ENCODE measurements at regions not wholly inside any gene's neighbourhood (a gene's known extent, or its start where the extent isn't known, plus 50 kb on each side); places are given as distances from the start of the nearest gene placed in this dataset.
A peak's percentile ranks its signal among the peaks of the same experiment; 100 is the strongest.

DNA sequence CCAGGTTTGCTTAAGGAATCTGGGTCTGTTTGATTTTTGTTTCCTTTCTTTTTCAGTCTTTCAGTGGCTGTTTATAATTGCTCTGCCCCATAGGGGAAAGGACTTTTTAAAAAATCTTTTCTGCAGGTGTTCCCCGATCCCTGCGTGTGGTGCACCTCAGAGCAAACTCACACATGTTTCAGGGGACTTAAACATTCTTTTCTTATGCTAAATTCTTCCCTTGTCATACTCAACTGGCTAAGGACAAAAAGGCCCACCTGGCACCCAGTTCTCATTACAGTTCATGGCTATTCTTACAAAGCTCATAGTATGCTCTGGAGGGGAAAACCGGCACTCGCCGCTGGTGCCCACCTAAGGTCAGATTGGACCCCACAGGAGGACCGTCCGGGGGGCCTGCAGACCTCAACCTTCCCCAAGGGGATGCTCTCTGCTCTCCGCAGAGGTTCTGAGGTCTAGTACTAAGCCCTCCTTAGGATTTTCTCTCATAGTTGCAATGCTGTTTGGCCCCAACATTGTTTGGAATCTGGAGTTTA is 220.3 kb downstream of the HGF start:
- H3K4me3 ChIP-seq (ENCODE audit: low read depth, low read length): no peak overlapping the region
- WGBS (ENCODE audit: insufficient coverage): 94% methylated on average over 5 of the region's 8 CpGs
- no peak overlapping the region for H3K27ac ChIP-seq (ENCODE audit: low read depth, low read length)
- no peak for DNase-seq (ENCODE audit: low read depth in 4 of 6, low spot score in 6 of 6)
- H3K27me3 ChIP-seq (ENCODE audit: control insufficient read depth, insufficient read depth, low read length): no peaks in the 10 kb centered on the region
- no peaks in the 10 kb centered on the region for H3K36me3 ChIP-seq (ENCODE audit: control insufficient read depth, insufficient read depth, low read length)
- H3K9me3 ChIP-seq (ENCODE audit: control insufficient read depth, insufficient read depth, low read length): no peaks in the 10 kb centered on the region
- no peaks in the 10 kb centered on the region for H3K4me1 ChIP-seq (ENCODE audit: control insufficient read depth, insufficient read depth, low read length)

DNA sequence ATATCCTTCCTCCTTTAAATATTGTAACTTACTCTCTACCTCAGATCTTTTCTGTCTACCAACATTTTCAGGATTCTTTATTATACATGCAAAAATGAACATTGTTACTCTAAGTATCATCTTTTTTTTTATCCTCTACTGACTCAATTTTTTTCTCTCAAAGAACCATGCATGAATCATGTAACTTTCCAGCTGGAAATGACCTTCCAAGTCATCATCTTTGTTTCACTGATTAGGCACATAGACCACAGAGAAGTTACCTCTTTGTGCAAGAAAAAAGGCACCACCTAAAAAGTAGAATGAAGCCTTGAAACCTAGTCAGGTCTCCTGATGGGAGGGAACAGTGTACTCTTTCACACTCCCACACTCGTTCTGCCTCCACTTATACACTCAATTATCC is 234.9 kb downstream of the HGF start:
- 100% methylated on average over 1 of the region's 1 CpG for WGBS (ENCODE audit: insufficient coverage)
- no peak overlapping the region for H3K4me3 ChIP-seq (ENCODE audit: low read depth, low read length)
- DNase-seq (ENCODE audit: low read depth in 4 of 6, low spot score in 6 of 6): no peak
- no peaks in the 10 kb centered on the region for H3K9me3 ChIP-seq (ENCODE audit: control insufficient read depth, insufficient read depth, low read length)
- H3K27me3 ChIP-seq (ENCODE audit: control insufficient read depth, insufficient read depth, low read length): no peaks in the 10 kb centered on the region
- no peaks in the 10 kb centered on the region for H3K4me1 ChIP-seq (ENCODE audit: control insufficient read depth, insufficient read depth, low read length)
- no peaks in the 10 kb centered on the region for H3K36me3 ChIP-seq (ENCODE audit: control insufficient read depth, insufficient read depth, low read length)
- no peak overlapping the region for H3K27ac ChIP-seq (ENCODE audit: low read depth, low read length)

DNA sequence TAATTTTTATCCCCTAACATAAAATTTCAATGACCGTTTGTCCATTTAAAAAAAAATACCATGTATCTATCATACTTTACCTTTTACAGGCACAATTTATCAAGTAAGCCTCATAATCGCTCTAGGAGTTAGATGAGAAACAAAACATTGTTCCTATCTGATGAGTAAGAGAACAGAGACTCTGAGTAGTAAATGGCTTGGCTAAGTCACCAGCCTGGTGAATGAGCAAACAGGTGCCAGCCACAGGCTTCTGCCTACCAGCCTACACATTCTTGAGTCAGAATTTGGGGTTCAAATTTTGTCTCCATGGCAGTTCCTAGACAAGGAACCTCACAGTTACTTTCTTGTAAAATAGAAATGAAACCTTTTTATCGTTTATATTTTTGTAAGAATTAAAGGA is 235.4 kb downstream of the HGF start:
- Histone ChIP-seq H3K27ac (ENCODE audit: low read depth, low read length) (no peak overlapping the region), H3K9me3 (ENCODE audit: control insufficient read depth, insufficient read depth, low read length) (no peaks in the 10 kb centered on the region), H3K27me3 (ENCODE audit: control insufficient read depth, insufficient read depth, low read length) (no peaks in the 10 kb centered on the region), H3K4me3 (ENCODE audit: low read depth, low read length) (no peak overlapping the region), H3K36me3 (ENCODE audit: control insufficient read depth, insufficient read depth, low read length) (no peaks in the 10 kb centered on the region), H3K4me1 (ENCODE audit: control insufficient read depth, insufficient read depth, low read length) (no peaks in the 10 kb centered on the region)
- no peak for DNase-seq (ENCODE audit: low read depth in 4 of 6, low spot score in 6 of 6)
- WGBS (ENCODE audit: insufficient coverage): no CpG with 5 or more reads among the region's 3 CpGs

DNA sequence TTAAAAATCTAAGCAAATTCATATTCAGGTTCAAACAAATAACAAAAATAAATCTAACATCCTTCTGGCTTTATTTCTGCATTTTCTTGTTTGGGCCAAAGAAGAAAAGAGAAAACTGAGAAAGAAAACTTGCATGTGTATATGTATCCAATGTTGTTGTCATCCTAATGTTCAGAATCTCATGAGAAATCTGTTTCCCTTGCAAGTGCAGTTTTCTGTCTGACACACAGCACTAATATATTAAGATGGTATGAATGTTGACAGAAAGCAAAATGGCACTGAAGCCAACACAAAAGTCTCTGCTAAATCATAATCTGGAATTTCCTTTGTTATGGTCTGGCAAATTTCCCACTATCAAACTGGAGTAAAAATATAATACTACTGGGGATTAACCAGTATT is 235.9 kb downstream of the HGF start:
- no peak for DNase-seq (ENCODE audit: low read depth in 4 of 6, low spot score in 6 of 6)
- no peak overlapping the region for H3K27ac ChIP-seq (ENCODE audit: low read depth, low read length)
- no peaks in the 10 kb centered on the region for H3K9me3 ChIP-seq (ENCODE audit: control insufficient read depth, insufficient read depth, low read length)
- no peaks in the 10 kb centered on the region for H3K4me1 ChIP-seq (ENCODE audit: control insufficient read depth, insufficient read depth, low read length)
- no peaks in the 10 kb centered on the region for H3K27me3 ChIP-seq (ENCODE audit: control insufficient read depth, insufficient read depth, low read length)
- H3K36me3 ChIP-seq (ENCODE audit: control insufficient read depth, insufficient read depth, low read length): no peaks in the 10 kb centered on the region
- H3K4me3 ChIP-seq (ENCODE audit: low read depth, low read length): no peak overlapping the region

DNA sequence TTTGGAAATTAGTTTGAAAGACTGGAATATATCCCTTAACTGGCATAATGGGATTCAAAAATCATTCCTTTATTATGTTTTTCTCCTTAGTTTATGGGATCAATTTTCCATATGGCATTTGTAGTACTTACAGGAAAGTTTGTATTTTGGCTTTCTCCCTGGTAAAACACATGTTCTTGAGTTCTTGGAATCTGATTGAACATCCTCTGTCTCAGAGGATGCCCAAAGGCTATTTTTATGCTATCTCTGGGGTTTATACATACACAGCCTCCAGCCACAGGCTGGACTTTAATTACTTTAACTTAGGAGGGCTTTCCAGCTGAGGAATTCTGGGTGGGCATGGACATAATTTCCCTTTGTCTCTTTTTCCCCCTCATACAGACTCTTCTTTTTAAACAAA is 236.4 kb downstream of the HGF start:
- no peaks in the 10 kb centered on the region for H3K36me3 ChIP-seq (ENCODE audit: control insufficient read depth, insufficient read depth, low read length)
- peak in 1 of 6 donors; percentile 4 for DNase-seq (ENCODE audit: low read depth in 4 of 6, low spot score in 6 of 6)
- H3K9me3 ChIP-seq (ENCODE audit: control insufficient read depth, insufficient read depth, low read length): no peaks in the 10 kb centered on the region
- H3K4me3 ChIP-seq (ENCODE audit: low read depth, low read length): no peak overlapping the region
- H3K27me3 ChIP-seq (ENCODE audit: control insufficient read depth, insufficient read depth, low read length): no peaks in the 10 kb centered on the region
- H3K4me1 ChIP-seq (ENCODE audit: control insufficient read depth, insufficient read depth, low read length): no peaks in the 10 kb centered on the region
- no peak overlapping the region for H3K27ac ChIP-seq (ENCODE audit: low read depth, low read length)

DNA sequence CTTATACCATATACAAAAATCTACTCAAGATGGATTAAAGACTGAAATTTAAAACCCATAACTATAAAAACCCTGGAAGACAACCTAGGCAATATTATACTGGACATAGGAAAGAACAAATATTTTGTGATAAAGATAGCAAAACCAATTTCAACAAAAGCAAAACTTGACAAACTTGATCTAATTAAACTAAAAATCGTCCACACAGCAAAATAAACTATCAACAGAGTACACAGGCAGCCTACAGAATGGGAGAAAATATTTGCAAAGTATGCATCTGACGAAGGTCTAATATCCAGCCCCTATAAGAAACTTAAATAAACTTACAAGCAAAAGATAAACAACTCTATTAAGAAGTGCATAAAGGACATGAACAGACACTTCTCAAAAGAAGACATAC is 240.1 kb downstream of the HGF start:
- H3K27me3 ChIP-seq (ENCODE audit: control insufficient read depth, insufficient read depth, low read length): no peaks in the 10 kb centered on the region
- H3K27ac ChIP-seq (ENCODE audit: low read depth, low read length): no peak overlapping the region
- no peaks in the 10 kb centered on the region for H3K4me1 ChIP-seq (ENCODE audit: control insufficient read depth, insufficient read depth, low read length)
- DNase-seq (ENCODE audit: low read depth in 4 of 6, low spot score in 6 of 6): no peak
- no peaks in the 10 kb centered on the region for H3K9me3 ChIP-seq (ENCODE audit: control insufficient read depth, insufficient read depth, low read length)
- H3K36me3 ChIP-seq (ENCODE audit: control insufficient read depth, insufficient read depth, low read length): no peaks in the 10 kb centered on the region
- WGBS (ENCODE audit: insufficient coverage): no CpG with 5 or more reads among the region's 2 CpGs
- H3K4me3 ChIP-seq (ENCODE audit: low read depth, low read length): no peak overlapping the region

DNA sequence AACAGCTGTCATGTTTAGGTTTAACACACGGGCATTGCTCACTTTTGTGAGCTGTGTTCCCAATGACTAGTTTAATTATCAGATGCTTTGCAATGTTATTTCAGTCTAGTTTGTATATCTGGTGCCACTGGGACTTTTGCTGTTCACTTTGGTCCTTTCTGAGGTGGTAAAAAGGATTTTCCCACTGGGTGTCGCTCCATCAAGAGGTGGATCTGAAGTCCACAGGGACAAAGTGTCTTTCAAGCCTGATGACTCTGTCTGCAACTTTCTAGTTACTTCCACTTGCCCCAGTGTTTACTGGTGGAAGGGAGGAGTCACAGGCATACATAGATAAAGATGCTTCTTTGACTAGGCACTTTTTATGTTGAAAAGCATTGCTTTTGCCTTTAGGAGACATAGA is 242.2 kb downstream of the HGF start:
- H3K4me3 ChIP-seq (ENCODE audit: low read depth, low read length): no peak overlapping the region
- H3K27ac ChIP-seq (ENCODE audit: low read depth, low read length): no peak overlapping the region
- H3K27me3 ChIP-seq (ENCODE audit: control insufficient read depth, insufficient read depth, low read length): no peaks in the 10 kb centered on the region
- WGBS (ENCODE audit: insufficient coverage): 90% methylated on average over 2 of the region's 2 CpGs
- H3K9me3 ChIP-seq (ENCODE audit: control insufficient read depth, insufficient read depth, low read length): no peaks in the 10 kb centered on the region
- no peaks in the 10 kb centered on the region for H3K36me3 ChIP-seq (ENCODE audit: control insufficient read depth, insufficient read depth, low read length)
- H3K4me1 ChIP-seq (ENCODE audit: control insufficient read depth, insufficient read depth, low read length): no peaks in the 10 kb centered on the region
- DNase-seq (ENCODE audit: low read depth in 4 of 6, low spot score in 6 of 6): no peak

DNA sequence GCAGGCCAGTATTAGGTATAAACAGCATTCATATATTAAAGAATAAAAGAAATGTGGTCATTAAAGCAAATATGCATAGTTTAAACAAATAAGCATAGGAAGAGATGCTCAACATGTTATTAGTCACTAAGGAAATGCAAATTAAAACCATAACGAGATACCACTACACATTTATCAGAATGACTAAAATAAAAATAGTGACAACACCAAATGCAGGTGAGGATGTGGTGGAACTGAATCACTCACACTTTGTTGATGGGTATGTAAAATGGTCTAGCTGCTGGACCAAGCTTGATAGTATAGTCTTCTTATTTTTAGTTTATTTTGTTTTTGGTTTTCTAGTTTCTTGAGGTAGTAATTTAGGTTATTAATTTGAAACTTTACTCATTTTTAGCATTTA is 242.9 kb downstream of the HGF start:
- no CpG with 5 or more reads among the region's 1 CpG for WGBS (ENCODE audit: insufficient coverage)
- no peaks in the 10 kb centered on the region for H3K9me3 ChIP-seq (ENCODE audit: control insufficient read depth, insufficient read depth, low read length)
- no peak for DNase-seq (ENCODE audit: low read depth in 4 of 6, low spot score in 6 of 6)
- no peak overlapping the region for H3K27ac ChIP-seq (ENCODE audit: low read depth, low read length)
- no peak overlapping the region for H3K4me3 ChIP-seq (ENCODE audit: low read depth, low read length)
- H3K4me1 ChIP-seq (ENCODE audit: control insufficient read depth, insufficient read depth, low read length): no peaks in the 10 kb centered on the region
- H3K36me3 ChIP-seq (ENCODE audit: control insufficient read depth, insufficient read depth, low read length): no peaks in the 10 kb centered on the region
- no peaks in the 10 kb centered on the region for H3K27me3 ChIP-seq (ENCODE audit: control insufficient read depth, insufficient read depth, low read length)

DNA sequence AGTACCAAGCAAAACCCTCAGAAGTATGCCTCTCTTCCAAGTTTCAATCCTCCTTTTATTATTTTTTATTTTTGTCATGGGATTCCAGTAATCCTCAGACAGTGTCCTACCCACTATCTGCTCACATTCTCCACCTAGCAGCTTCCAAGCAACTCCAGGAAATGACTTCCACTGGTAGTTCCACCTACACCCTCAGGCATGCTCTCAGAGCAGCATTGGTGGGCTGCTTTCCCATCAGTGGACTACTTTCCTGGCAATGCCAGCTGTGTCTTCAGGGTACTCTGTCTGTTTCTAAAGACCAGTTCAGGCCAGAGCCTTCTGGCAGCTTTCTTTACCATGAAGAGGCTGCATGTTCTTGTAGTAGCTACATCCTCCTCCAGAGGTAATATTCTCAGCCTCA is 244.0 kb downstream of the HGF start:
- H3K4me3 ChIP-seq (ENCODE audit: low read depth, low read length): no peak overlapping the region
- no peak overlapping the region for H3K27ac ChIP-seq (ENCODE audit: low read depth, low read length)
- H3K27me3 ChIP-seq (ENCODE audit: control insufficient read depth, insufficient read depth, low read length): no peaks in the 10 kb centered on the region
- H3K36me3 ChIP-seq (ENCODE audit: control insufficient read depth, insufficient read depth, low read length): no peaks in the 10 kb centered on the region
- no peaks in the 10 kb centered on the region for H3K9me3 ChIP-seq (ENCODE audit: control insufficient read depth, insufficient read depth, low read length)
- no peak for DNase-seq (ENCODE audit: low read depth in 4 of 6, low spot score in 6 of 6)
- no peaks in the 10 kb centered on the region for H3K4me1 ChIP-seq (ENCODE audit: control insufficient read depth, insufficient read depth, low read length)

DNA sequence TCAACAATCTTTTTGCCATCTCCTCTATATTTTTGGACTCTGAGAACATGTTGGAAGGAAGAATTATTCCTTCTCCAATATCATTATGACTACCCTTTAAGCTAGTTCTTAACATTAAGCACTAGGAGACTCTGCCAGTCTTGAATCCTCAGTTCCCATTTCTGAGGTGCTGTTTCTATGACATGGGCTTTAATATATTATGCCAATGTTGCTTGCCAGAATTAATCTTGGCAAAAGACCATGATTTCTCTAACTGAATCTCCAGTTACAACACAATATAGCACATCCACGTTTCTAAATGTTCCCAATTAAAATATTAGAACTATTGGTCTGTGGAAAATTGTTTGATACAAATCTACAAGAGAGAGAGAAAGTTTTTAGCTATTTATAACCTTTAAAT is 250.0 kb downstream of the HGF start:
- Histone ChIP-seq H3K27me3 (ENCODE audit: control insufficient read depth, insufficient read depth, low read length) (no peaks in the 10 kb centered on the region), H3K4me3 (ENCODE audit: low read depth, low read length) (no peak overlapping the region), H3K9me3 (ENCODE audit: control insufficient read depth, insufficient read depth, low read length) (no peaks in the 10 kb centered on the region), H3K4me1 (ENCODE audit: control insufficient read depth, insufficient read depth, low read length) (no peaks in the 10 kb centered on the region), H3K27ac (ENCODE audit: low read depth, low read length) (no peak overlapping the region), H3K36me3 (ENCODE audit: control insufficient read depth, insufficient read depth, low read length) (no peaks in the 10 kb centered on the region)
- no CpG with 5 or more reads among the region's 1 CpG for WGBS (ENCODE audit: insufficient coverage)
- DNase-seq (ENCODE audit: low read depth in 4 of 6, low spot score in 6 of 6): peak in 1 of 6 donors; percentile 15

DNA sequence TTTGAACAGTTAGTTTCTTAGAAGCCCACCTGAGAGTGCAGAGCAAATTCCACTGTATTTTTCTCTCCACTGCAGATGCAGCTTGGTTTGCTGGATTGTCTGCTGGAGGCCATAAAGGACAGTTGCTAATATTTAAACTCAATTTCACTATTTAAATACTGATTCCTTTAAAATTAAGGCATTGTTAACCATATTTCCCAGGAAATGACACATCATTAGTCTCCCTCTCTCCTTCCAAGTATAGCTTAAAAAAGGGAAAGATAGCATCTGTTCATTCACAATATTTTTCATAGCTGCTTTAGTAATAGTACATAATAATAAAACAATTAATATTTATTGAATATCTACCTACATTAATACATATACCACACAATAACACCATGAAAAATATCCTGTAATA is 252.9 kb downstream of the HGF start:
- no peaks in the 10 kb centered on the region for H3K4me1 ChIP-seq (ENCODE audit: control insufficient read depth, insufficient read depth, low read length)
- H3K27ac ChIP-seq (ENCODE audit: low read depth, low read length): no peak overlapping the region
- no peaks in the 10 kb centered on the region for H3K9me3 ChIP-seq (ENCODE audit: control insufficient read depth, insufficient read depth, low read length)
- no peak for DNase-seq (ENCODE audit: low read depth in 4 of 6, low spot score in 6 of 6)
- no peaks in the 10 kb centered on the region for H3K27me3 ChIP-seq (ENCODE audit: control insufficient read depth, insufficient read depth, low read length)
- no peak overlapping the region for H3K4me3 ChIP-seq (ENCODE audit: low read depth, low read length)
- H3K36me3 ChIP-seq (ENCODE audit: control insufficient read depth, insufficient read depth, low read length): no peaks in the 10 kb centered on the region
